ENCODE measurements at regions not wholly inside any gene's neighbourhood (a gene's known extent, or its start where the extent isn't known, plus 50 kb on each side); places are given as distances from the start of the nearest gene placed in this dataset.

DNA sequence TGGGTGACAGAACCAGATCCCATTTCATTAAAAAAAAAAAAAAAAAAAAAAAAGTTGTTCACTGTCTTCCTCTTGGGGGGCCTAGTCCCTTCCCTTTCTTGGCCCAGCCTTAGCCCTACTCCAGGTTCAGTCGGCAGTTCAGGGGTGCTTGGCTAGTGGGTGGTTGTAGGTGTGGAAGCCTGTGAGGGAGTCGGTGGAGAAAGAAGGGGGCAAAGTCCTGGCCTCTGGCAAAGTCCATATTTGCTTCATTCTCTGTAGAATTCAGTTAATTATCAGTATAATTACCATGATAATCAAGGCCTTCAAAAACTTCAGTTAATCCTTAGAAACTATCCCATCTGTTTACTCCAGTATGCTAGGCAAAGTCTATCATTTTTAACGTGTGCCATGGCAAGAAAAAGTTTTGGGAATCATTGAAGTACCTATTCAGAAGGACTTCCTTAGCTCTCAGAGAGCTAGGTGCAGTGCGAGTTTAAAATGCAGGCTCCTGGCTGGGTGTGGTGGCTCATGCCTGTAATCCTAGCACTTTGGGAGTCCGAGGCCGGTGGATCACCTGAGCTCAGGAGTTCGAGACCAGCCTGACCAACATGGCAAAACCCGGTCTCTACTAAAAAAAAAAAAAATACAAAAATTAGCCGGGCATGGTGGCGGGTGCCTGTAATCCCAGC is 205.7 kb upstream of the ARG1 start:
- no peak for TF ChIP-seq CTCF (IDR thresholded peaks at IDR 0.05)
- TF ChIP-seq POLR2A (IDR thresholded peaks at IDR 0.05) = no peak
- TF ChIP-seq EP300 (IDR thresholded peaks at IDR 0.05) = no peak
- no peak for TF ChIP-seq POLR2AphosphoS5 (IDR thresholded peaks at IDR 0.05)

Measured in sigmoid colon (tissue), 4 donors.